HG02852 (cell line): ENCODE measurements at regions not wholly inside any gene's neighbourhood (a gene's known extent, or its start where the extent isn't known, plus 50 kb on each side); places are given as distances from the start of the nearest gene placed in this dataset.

ENCODE experiments used
- ATAC-seq: cut with Tn5 transposase; IDR thresholded peaks from one replicate; pipeline ENCODE4 v1.9.1; 2021; ENCODE audit warnings: mild to moderate bottlenecking, moderate library complexity; ENCODE audit not compliant: unreplicated experiment

DNA sequence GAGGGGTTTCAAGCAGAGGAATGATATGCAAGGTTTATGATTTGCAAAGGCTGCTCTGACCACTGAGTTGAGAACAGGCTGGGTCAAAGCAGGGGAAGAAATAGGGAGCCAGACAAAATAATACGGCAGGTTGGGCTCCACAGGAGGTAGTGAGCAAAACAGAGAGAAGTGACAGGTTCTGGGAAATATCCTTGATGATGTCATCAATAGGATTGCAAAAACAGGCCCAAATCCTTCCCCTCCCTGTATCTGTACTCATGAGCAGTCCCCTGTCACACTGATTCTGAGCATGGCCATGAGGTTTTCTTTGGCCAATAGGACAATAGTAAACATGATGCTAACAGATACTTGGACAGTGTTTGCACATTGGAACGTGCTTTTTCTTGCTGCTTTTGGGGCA, 471.8 kb upstream of the BRINP1 start:
- no peak for ATAC-seq

GRCh38 chr9:119839888-119840287, 470.7 kb upstream of the BRINP1 start:
- no peak for ATAC-seq

DNA sequence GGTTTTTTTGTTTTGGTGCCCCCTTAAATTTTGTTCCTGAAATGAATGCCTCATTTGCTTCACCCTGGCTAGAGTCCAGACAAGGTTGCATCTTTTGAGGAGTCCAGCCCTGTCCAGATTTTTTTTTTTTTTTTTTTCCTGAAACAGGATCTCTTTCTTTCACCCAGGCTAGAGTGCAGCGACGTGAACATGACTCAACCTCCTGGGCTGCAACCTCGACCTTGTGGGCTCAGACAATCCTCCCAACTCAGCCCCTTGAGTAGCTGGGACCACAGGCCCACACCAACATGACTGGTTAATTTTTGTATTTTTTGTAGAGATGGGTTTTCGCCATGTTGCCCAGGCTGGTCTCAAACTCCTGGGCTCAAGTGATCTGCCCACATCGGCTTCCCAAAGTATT, 469.0 kb upstream of the BRINP1 start:
- ATAC-seq, result no peak

DNA sequence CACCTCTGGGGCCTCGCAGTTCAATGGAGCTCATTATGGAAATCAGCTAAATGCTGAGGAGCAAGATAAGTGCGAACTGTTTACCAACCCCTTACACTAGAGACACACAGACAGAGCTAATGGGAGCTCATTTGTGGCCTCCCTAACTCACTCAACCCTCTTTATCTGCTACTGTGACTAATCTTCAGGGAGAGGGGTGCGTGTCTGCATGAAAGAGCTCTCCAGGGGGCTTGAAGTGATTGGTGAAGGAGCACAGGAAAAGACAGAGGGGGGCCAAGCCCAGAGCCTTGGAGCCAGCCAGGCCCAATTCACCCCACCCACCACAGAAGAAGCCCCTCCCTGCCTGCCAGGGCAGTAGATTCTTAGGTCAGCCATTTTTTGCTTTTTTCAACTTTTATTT, 466.8 kb upstream of the BRINP1 start:
- ATAC-seq, result no peak

GRCh38 chr9:119834064-119834620, 464.9 kb upstream of the BRINP1 start:
- no peak for ATAC-seq

DNA sequence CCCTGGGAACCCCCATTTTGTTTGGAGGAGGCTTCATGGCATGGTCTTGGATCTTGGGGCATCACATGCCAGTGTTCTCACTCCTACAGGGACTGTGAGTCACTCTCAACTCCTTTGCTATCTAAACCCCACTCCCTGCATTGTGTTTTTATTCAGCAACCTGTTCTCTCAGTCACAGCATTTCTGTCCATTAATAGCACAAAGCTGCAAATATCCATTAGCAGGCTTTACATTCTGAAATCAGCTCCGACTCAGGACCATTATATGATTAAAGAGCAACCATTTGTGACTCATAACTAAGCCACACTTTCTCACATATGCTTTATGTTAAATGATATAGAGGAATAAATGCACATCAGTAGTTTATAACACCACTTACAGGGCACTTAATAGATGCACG, 462.1 kb upstream of the BRINP1 start:
- ATAC-seq, result no peak

DNA sequence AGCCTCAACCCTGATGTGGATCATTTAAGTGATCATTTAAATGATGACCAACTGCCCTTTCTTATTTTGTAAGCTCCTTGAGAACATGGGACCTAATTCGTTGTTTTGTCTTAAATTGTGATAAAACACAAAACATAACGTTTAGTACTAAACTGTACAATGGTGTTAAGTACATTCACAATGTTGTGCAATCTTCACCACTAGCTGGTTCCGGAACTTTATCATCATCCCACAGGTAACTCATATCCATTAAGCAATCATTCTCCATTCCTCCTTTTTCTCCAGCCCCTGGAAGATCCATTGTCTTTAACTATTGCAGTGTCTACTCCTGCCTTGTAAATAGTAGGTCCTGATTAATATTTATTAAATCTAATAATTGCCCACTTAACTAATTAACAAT, 460.5 kb upstream of the BRINP1 start:
- ATAC-seq, result no peak

DNA sequence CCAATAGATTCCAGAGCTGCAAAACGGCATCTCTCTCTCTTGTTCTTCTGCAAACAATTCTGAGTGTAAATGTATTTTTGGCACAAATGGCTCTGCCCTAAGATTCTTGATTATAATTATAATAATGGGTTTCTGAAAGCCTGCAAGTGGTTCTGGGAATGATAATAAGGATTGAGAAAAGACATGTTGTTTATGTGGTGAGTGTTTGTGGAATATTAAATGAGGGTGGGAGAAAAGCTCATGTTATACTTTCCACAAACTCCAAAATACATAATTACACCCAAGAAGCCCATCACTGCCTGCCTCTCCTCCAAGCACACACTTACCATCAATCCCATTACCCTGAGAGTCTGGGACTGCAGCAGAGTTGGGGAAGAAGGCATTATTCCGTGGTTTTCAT, 460.0 kb upstream of the BRINP1 start:
- no peak for ATAC-seq

DNA sequence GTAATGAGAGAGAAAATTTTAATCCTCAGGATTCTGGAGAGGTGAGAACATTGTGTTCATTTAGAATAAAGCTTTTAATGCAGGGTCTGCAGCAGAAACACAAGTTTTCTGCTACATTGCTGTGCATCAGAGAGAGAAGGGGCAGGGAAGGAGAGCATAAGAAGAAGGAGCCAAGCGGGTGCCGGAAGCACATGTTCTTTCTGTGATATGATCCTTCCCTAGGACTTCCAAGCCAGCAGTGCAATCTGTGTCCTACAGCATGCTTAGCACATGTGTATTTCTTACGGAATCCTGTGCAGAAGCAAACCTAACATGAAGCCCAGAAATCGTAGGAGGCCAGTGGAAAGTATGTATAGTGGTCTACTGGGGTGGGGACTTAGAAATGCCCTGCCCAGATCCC, 458.3 kb upstream of the BRINP1 start:
- no peak for ATAC-seq

GRCh38 chr9:119827126-119827525, 457.9 kb upstream of the BRINP1 start:
- ATAC-seq, result no peak

DNA sequence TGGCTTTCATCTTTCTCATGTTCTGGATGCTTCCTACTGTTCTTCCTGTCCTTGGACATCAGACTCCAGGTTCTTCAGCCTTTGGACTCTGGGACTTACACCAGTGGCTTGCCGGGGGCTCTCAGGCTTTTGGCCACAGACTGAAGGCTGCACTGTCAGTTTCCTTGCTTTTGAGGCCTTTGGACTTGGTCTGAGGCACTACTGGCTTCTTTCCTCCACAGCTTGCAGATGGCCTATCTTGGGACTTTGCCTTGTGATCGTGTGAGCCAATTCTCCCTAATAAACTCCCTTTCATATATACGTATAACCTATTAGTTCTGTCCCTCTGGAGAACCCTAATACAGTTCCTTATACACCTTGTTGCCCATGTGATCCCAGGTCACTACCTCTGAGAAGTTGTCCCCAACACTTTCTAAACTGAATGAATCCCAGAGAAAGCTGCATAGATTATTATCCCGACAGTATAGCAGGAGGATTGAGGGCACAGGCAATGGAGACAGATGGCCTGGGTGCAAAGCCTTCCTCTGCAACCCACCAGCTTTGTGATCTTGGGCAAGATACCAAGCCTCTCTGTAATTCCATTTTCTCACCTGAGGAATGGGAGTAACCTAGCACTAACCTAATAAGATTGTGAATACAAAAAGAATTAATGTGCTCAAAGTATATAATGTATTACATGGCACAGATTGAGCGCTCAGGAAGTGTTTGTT, 449.6 kb upstream of the BRINP1 start:
- ATAC-seq, result no peak

DNA sequence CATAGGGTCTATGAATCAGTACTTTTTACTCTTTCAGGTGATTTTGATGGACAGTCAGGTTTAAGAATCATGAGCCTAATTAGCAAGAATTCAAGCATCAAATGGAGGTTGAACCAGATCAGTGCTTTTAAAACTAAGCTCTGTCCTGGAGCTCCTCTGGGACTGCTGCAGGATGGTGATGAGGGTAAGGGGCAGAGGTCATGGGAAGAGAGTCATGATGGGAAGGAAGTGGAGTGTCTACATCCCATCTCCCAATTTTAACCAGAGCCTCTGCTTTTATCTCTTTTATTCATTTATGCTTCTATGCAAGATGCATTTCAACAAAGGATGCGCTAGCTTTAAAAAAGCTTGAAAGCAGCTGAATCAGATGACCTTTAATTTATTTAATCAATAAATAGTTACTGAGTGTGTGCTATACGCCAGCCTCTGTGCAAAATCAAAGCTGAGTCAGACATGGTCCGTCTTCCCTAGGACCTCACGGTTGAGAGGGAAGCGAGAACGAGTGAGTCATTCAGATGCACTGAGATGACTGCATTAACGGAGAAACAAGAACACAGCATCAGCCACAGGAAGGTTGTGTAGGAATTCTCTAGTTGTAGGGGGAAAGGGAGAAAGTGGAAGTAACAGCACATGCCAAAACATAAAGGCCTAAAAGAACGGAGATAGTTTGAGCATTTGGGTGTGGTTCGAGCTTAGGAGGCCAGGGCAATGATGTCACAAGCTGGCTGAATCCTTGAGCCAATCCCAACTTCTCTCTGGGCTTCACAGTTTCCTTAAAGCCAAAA, 441.6 kb upstream of the BRINP1 start:
- no peak for ATAC-seq

- ATAC-seq, result no peak
Measured at GRCh38 chr9:119803679-119804078, 434.4 kb upstream of the BRINP1 start.

DNA sequence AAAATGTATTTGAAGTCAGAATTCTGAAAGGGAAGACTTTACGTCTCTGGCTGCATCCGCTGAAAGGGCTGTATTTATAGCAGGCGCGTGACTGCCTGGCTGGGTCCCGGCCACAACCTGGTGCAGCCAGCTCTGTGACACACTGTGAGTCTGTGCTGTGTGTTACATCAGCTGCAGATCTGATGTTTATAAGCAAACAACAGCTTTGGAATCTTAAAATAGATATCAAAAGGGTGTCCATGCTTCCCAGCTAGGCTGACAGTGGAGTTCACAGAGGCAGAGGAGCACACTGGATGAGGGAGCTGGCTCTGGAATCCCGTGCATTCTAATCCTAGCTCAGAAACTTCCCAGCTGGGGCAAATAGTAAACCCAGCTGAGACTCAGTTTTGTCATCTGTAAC, 433.4 kb upstream of the BRINP1 start:
- ATAC-seq, result no peak

GRCh38 chr9:119802133-119802532, 432.9 kb upstream of the BRINP1 start:
- ATAC-seq, result no peak

- ATAC-seq, result no peak
Measured at GRCh38 chr9:119801311-119801710, 432.1 kb upstream of the BRINP1 start.

- no peak for ATAC-seq
Measured at GRCh38 chr9:119795395-119795794, 426.2 kb upstream of the BRINP1 start.

- ATAC-seq, result no peak
Measured at GRCh38 chr9:119794836-119795235, 425.6 kb upstream of the BRINP1 start.

DNA sequence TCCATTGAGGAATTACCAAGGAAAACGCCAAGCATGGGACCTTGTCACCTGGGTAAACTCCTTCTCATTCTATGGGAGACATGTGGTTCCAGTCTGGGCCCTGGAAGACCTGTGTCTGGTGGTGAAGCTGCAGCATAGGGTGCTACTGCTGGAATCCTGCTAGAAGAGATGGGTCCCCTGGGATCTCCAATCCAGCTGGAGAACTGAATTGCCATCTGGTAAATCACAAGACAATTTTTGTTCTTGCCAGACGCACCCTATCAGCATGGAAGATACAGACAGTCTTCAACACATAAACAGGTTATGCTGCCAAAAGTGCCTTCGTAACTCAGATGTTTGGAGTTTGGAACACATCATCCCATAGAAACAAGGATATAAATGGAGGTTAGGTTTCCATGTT, 424.0 kb upstream of the BRINP1 start:
- no peak for ATAC-seq

DNA sequence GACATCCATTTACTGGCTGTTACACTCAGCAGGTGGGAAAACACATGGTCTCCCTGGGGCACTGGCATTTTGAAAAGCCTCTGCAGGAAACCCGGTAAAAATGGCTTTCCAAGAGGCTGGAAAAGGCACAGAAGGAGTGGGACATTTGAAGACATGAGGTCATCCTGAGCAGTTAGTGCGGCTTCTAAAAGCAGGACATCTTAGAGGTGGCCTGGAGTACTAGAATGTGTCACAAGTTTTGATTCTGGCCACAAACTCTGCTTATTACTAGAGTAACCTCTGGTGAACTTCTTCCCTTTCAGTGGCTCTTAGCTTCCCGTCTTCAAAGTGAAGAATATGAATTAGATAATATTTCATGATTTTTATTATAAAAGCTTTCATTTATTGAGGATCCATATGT, 423.0 kb upstream of the BRINP1 start:
- peak; percentile 87 for ATAC-seq

DNA sequence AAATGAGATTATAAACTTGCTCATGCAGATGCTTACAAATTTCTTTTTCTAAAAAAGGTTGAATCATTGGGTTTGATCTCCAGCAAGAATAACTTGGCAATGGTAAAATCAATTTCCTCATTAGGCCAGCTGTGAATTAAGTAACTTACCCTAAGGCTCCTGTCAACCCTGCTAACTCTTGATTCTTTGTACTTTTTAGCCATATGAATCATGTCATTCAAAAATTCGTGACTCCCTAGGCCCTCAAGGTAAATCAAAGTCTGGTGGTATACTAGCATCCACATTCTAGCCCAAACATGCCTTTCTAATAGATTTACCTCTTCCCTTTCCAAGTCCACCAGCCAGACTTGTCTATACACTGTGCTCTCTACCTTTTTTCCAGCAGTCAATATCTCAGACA, 420.8 kb upstream of the BRINP1 start:
- no peak for ATAC-seq

- no peak for ATAC-seq
Measured at GRCh38 chr9:119788921-119789320, 419.7 kb upstream of the BRINP1 start.
